Stomach (tissue), 4 donors: ENCODE measurements at regions not wholly inside any gene's neighbourhood (a gene's known extent, or its start where the extent isn't known, plus 50 kb on each side); places are given as distances from the start of the nearest gene placed in this dataset.

Source experiments
- CTCF ChIP-seq, 7 experiments: fragments of 450-650 bp in 4 of 7; fragments of 200-600 bp in 3 of 7; sonication (generic) in 3 of 7; IDR thresholded peaks; one replicate each; pipeline ENCODE4 v1.5.1; 2016 to 2019; ENCODE audit warnings: antibody characterized with exemption in 7 of 7, control low read depth in 2 of 7, mild to moderate bottlenecking in 1 of 7
- EP300 ChIP-seq: sonication (generic); formaldehyde crosslinking; IDR thresholded peaks from one replicate; pipeline ENCODE4 v1.6.1; 2017; ENCODE audit warnings: antibody characterized with exemption
- POLR2AphosphoS5 ChIP-seq, 3 donors: sonication (generic); formaldehyde crosslinking; IDR thresholded peaks; one replicate each; pipeline ENCODE4 v1.6.1; 2016; ENCODE audit warnings: antibody characterized with exemption in 3 of 3

GRCh38 chr12:59886131-59886733 lies 290.4 kb downstream of the SLC16A7 start:
- no peak for TF ChIP-seq CTCF (IDR thresholded peaks at IDR 0.05)
- no peak for TF ChIP-seq POLR2AphosphoS5 (IDR thresholded peaks at IDR 0.05)
- TF ChIP-seq EP300, result no peak
